ENCODE measurements at regions not wholly inside any gene's neighbourhood (a gene's known extent, or its start where the extent isn't known, plus 50 kb on each side); places are given as distances from the start of the nearest gene placed in this dataset.

GRCh38 chr4:90030953-90031352, 96.2 kb upstream of the CCSER1 start (continued):
- TF ChIP-seq, protein P1, sequence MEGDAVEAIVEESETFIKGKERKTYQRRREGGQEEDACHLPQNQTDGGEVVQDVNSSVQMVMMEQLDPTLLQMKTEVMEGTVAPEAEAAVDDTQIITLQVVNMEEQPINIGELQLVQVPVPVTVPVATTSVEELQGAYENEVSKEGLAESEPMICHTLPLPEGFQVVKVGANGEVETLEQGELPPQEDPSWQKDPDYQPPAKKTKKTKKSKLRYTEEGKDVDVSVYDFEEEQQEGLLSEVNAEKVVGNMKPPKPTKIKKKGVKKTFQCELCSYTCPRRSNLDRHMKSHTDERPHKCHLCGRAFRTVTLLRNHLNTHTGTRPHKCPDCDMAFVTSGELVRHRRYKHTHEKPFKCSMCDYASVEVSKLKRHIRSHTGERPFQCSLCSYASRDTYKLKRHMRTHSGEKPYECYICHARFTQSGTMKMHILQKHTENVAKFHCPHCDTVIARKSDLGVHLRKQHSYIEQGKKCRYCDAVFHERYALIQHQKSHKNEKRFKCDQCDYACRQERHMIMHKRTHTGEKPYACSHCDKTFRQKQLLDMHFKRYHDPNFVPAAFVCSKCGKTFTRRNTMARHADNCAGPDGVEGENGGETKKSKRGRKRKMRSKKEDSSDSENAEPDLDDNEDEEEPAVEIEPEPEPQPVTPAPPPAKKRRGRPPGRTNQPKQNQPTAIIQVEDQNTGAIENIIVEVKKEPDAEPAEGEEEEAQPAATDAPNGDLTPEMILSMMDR (IDR thresholded peaks at IDR 0.05; ENCODE audit: low read depth, low read length, missing input control) = no peak

GRCh38 chr4:90039122-90039521, 88.1 kb upstream of the CCSER1 start:
- Histone ChIP-seq H3K4me3 (ENCODE audit: low read depth in 1 of 3, low read length in 3 of 3) (no peak overlapping the region), H3K9me3 (ENCODE audit: control insufficient read depth in 4 of 4, low read length in 3 of 4) (peaks cover 0 to 5% (median 0%) of the 10 kb centered on the region in 4 donors), H3K27ac (ENCODE audit: low read depth in 1 of 2, low read length in 2 of 2) (no peak overlapping the region), H3K36me3 (ENCODE audit: control insufficient read depth in 4 of 4, insufficient read depth in 3 of 4, low read depth in 1 of 4, low read length in 3 of 4) (no peaks in the 10 kb centered on the region), H3K27me3 (ENCODE audit: control insufficient read depth in 4 of 4, insufficient read depth in 4 of 4, low read length in 3 of 4) (no peaks in the 10 kb centered on the region), H3K4me1 (ENCODE audit: control insufficient read depth in 4 of 4, insufficient read depth in 4 of 4, low read length in 3 of 4) (no peaks in the 10 kb centered on the region), H3K9ac (ENCODE audit: low read depth in 1 of 2, low read length in 2 of 2) (no peak overlapping the region)
- no peak for TF ChIP-seq ATF3 (IDR thresholded peaks at IDR 0.05)
- TF ChIP-seq HNF4G (IDR thresholded peaks at IDR 0.05) = no peak
- WGBS = 81% methylated on average over 7 of the region's 7 CpGs
- no peak for DNase-seq (ENCODE audit: low spot score)

DNA sequence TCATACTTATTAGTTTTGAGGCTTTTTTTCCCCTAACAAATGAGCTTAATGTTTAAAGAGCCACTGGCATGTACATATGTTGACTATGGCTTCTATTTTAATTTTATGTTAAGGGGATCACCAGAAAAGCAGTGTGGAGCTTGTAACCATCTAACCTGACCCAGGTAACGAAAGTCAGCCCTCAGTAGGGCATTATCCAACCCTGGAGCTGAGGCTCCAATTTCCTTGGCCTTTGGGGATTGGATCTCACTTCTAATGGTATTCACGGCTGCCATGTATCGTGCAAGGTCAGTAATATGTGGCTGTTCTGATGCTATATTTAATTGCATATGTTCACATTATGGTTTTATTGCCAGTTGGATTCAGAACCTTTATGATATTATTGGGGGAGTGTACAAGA, 75.2 kb upstream of the CCSER1 start:
- no peaks in the 10 kb centered on the region for H3K9me3 ChIP-seq (ENCODE audit: control insufficient read depth in 4 of 4, low read length in 3 of 4)
- no peaks in the 10 kb centered on the region for H3K4me1 ChIP-seq (ENCODE audit: control insufficient read depth in 4 of 4, insufficient read depth in 4 of 4, low read length in 3 of 4)

DNA sequence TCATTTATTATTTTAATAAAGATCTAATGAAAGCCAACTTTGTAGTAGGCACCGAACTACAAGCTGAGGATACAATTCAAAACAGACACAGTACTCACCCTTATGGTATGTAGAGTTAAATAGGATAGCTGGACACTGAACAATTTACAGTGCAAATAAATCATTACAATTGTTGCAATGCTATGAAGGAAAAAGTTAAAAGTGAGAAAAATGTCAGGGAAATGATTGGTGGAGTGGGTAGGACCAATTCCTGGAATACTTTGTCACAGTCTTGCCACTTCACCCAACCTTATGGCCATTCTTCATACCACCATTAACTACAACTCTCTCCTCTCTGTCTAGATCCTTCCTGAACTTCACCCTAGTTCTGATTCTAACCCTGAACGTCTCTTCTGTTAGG, 70.1 kb upstream of the CCSER1 start:
- H3K4me1 ChIP-seq (ENCODE audit: control insufficient read depth in 4 of 4, insufficient read depth in 4 of 4, low read length in 3 of 4) = no peaks in the 10 kb centered on the region
- H3K4me3 ChIP-seq (ENCODE audit: low read depth in 1 of 3, low read length in 3 of 3) = no peak overlapping the region
- WGBS = 62% methylated on average over 2 of the region's 2 CpGs
- H3K9ac ChIP-seq (ENCODE audit: low read depth in 1 of 2, low read length in 2 of 2) = no peak overlapping the region
- H3K27me3 ChIP-seq (ENCODE audit: control insufficient read depth in 4 of 4, insufficient read depth in 4 of 4, low read length in 3 of 4) = no peaks in the 10 kb centered on the region
- DNase-seq (ENCODE audit: low spot score) = no peak
- no peaks in the 10 kb centered on the region for H3K36me3 ChIP-seq (ENCODE audit: control insufficient read depth in 4 of 4, insufficient read depth in 3 of 4, low read depth in 1 of 4, low read length in 3 of 4)
- no peaks in the 10 kb centered on the region for H3K9me3 ChIP-seq (ENCODE audit: control insufficient read depth in 4 of 4, low read length in 3 of 4)
- H3K27ac ChIP-seq (ENCODE audit: low read depth in 1 of 2, low read length in 2 of 2) = no peak overlapping the region
- TF ChIP-seq YY1 (IDR thresholded peaks at IDR 0.05) (no peak), RXRA (IDR thresholded peaks at IDR 0.05) (no peak), FOXA2 (IDR thresholded peaks at IDR 0.05) (no peak), REST (IDR thresholded peaks at IDR 0.05) (no peak), ATF3 (IDR thresholded peaks at IDR 0.05) (no peak), GABPA (IDR thresholded peaks at IDR 0.05 in 1 of 2, conservative IDR thresholded peaks at IDR 0.05 in 1 of 2) (no peak), SP1 (IDR thresholded peaks at IDR 0.05) (no peak)

More for the DNA sequence above, 75.2 kb upstream of the CCSER1 start:
- Histone ChIP-seq H3K27ac (ENCODE audit: low read depth in 1 of 2, low read length in 2 of 2) (no peak overlapping the region), H3K27me3 (ENCODE audit: control insufficient read depth in 4 of 4, insufficient read depth in 4 of 4, low read length in 3 of 4) (no peaks in the 10 kb centered on the region), H3K9ac (ENCODE audit: low read depth in 1 of 2, low read length in 2 of 2) (no peak overlapping the region), H3K4me3 (ENCODE audit: low read depth in 1 of 3, low read length in 3 of 3) (no peak overlapping the region), H3K36me3 (ENCODE audit: control insufficient read depth in 4 of 4, insufficient read depth in 3 of 4, low read depth in 1 of 4, low read length in 3 of 4) (no peaks in the 10 kb centered on the region)
- TF ChIP-seq RAD21 (IDR thresholded peaks at IDR 0.05) (no peak), JUND (IDR thresholded peaks at IDR 0.05) (no peak), NR2F2 (IDR thresholded peaks at IDR 0.05) (no peak), FOXA2 (IDR thresholded peaks at IDR 0.05) (no peak), YY1 (IDR thresholded peaks at IDR 0.05) (no peak), ATF3 (IDR thresholded peaks at IDR 0.05) (no peak), EGR1 (IDR thresholded peaks at IDR 0.05; ENCODE audit: low read depth in 2 of 2) (no peak), TAF1 (conservative IDR thresholded peaks at IDR 0.05) (no peak), GABPA (IDR thresholded peaks at IDR 0.05 in 1 of 2, conservative IDR thresholded peaks at IDR 0.05 in 1 of 2) (no peak), RXRA (IDR thresholded peaks at IDR 0.05) (no peak), HNF4A (conservative IDR thresholded peaks at IDR 0.05) (no peak), FOXA1 (IDR thresholded peaks at IDR 0.05) (no peak)
- TF ChIP-seq, protein P1 (IDR thresholded peaks at IDR 0.05; ENCODE audit: low read depth, low read length, missing input control) = no peak
- TF ChIP-seq, protein P2, sequence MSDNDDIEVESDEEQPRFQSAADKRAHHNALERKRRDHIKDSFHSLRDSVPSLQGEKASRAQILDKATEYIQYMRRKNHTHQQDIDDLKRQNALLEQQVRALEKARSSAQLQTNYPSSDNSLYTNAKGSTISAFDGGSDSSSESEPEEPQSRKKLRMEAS (IDR thresholded peaks at IDR 0.05) = no peak
- no peak for DNase-seq (ENCODE audit: low spot score)
- WGBS = 76% methylated on average over 3 of the region's 3 CpGs
